ENCODE measurements at regions not wholly inside any gene's neighbourhood (a gene's known extent, or its start where the extent isn't known, plus 50 kb on each side); places are given as distances from the start of the nearest gene placed in this dataset.
"Not testable (repeated sequence)": the region's sequence is repeated elsewhere in the genome, so short reads cannot be mapped to it uniquely, and the experiment has no call there.

- DNase-seq (ENCODE audit: low read depth, low spot score) = no peak
- ChIA-PET CTCF (no interaction called here), POLR2A (no interaction called here)
Observed at GRCh38 chr1:143611159-143611558, 360.6 kb downstream of the FAM72C start.

GRCh38 chr1:143610196-143610595 is 361.6 kb downstream of the FAM72C start:
- ChIA-PET CTCF (no interaction called here), POLR2A (no interaction called here)
- no peak for DNase-seq (ENCODE audit: low read depth, low spot score)
- no peak for TF ChIP-seq CTCF (IDR thresholded peaks at IDR 0.05; ENCODE audit: low read depth, low read length)
- Histone ChIP-seq H3K27me3 (ENCODE audit: control insufficient read depth, insufficient read depth, low read length) (no peaks in the 10 kb centered on the region), H3K4me3 (ENCODE audit: low read depth, low read length) (no peak overlapping the region), H3K9me3 (ENCODE audit: control insufficient read depth, insufficient read depth, low read length) (peaks cover 5% of the 10 kb centered on the region; the same call in 1 of the 2 replicates), H3K27ac (ENCODE audit: low read depth, low read length) (no peak overlapping the region)

More at GRCh38 chr1:143611159-143611558, 360.6 kb downstream of the FAM72C start:
- no peak overlapping the region for H3K27ac ChIP-seq (ENCODE audit: low read depth, low read length)
- no peak overlapping the region for H3K4me3 ChIP-seq (ENCODE audit: low read depth, low read length)
- H3K9me3 ChIP-seq (ENCODE audit: control insufficient read depth, insufficient read depth, low read length) = peaks cover 5% of the 10 kb centered on the region; the same call in 1 of the 2 replicates
- no peaks in the 10 kb centered on the region for H3K27me3 ChIP-seq (ENCODE audit: control insufficient read depth, insufficient read depth, low read length)
- TF ChIP-seq CTCF (IDR thresholded peaks at IDR 0.05; ENCODE audit: low read depth, low read length) = 0 out of 2 replicates have a peak, but pooled peaks have one; percentile 6

GRCh38 chr1:143604887-143605286 is 366.9 kb downstream of the FAM72C start:
- no peak for DNase-seq (ENCODE audit: low read depth, low spot score)
- H3K27ac ChIP-seq (ENCODE audit: low read depth, low read length) = no peak overlapping the region
- H3K27me3 ChIP-seq (ENCODE audit: control insufficient read depth, insufficient read depth, low read length) = no peaks in the 10 kb centered on the region
- TF ChIP-seq CTCF (IDR thresholded peaks at IDR 0.05; ENCODE audit: low read depth, low read length) = no peak
- POLR2A ChIA-PET = no interaction called here
- H3K4me3 ChIP-seq (ENCODE audit: low read depth, low read length) = no peak overlapping the region
- peaks cover 5% of the 10 kb centered on the region; the same call in 1 of the 2 replicates for H3K9me3 ChIP-seq (ENCODE audit: control insufficient read depth, insufficient read depth, low read length)
- CTCF ChIA-PET = no interaction called here

GRCh38 chr1:143584508-143584907 is 387.3 kb downstream of the FAM72C start:
- TF ChIP-seq CTCF (IDR thresholded peaks at IDR 0.05; ENCODE audit: low read depth, low read length) = no peak
- ChIA-PET CTCF (no interaction called here), POLR2A (no interaction called here)
- Histone ChIP-seq H3K27me3 (ENCODE audit: control insufficient read depth, insufficient read depth, low read length) (no peaks in the 10 kb centered on the region), H3K9me3 (ENCODE audit: control insufficient read depth, insufficient read depth, low read length) (no peaks in the 10 kb centered on the region; the same call in 1 of the 2 replicates), H3K27ac (ENCODE audit: low read depth, low read length) (no peak overlapping the region), H3K4me3 (ENCODE audit: low read depth, low read length) (no peak overlapping the region)
- no peak for DNase-seq (ENCODE audit: low read depth, low spot score)

- Histone ChIP-seq H3K27me3 (ENCODE audit: control insufficient read depth, insufficient read depth, low read length) (no peaks in the 10 kb centered on the region), H3K27ac (ENCODE audit: low read depth, low read length) (no peak overlapping the region), H3K9me3 (ENCODE audit: control insufficient read depth, insufficient read depth, low read length) (peaks cover 8% of the 10 kb centered on the region), H3K4me3 (ENCODE audit: low read depth, low read length) (no peak overlapping the region)
- CTCF ChIA-PET = no interaction called here
- DNase-seq (ENCODE audit: low read depth, low spot score) = no peak
- POLR2A ChIA-PET = no interaction called here
- TF ChIP-seq CTCF (IDR thresholded peaks at IDR 0.05; ENCODE audit: low read depth, low read length) = no peak
Observed at GRCh38 chr1:143574891-143575520, 396.8 kb downstream of the FAM72C start.

GRCh38 chr1:143572661-143573060 is 399.1 kb downstream of the FAM72C start:
- POLR2A ChIA-PET; H3K27me3 ChIP-seq (ENCODE audit: control insufficient read depth, insufficient read depth, low read length): not testable (repeated sequence)

GRCh38 chr1:143563761-143564160 is 408.0 kb downstream of the FAM72C start:
- H3K27me3 ChIP-seq (ENCODE audit: control insufficient read depth, insufficient read depth, low read length); H3K9me3 ChIP-seq (ENCODE audit: control insufficient read depth, insufficient read depth, low read length); H3K4me3 ChIP-seq (ENCODE audit: low read depth, low read length); POLR2A ChIA-PET; H3K27ac ChIP-seq (ENCODE audit: low read depth, low read length); CTCF ChIA-PET; DNase-seq (ENCODE audit: low read depth, low spot score): not testable (repeated sequence)

More at GRCh38 chr1:143572661-143573060, 399.1 kb downstream of the FAM72C start:
- peaks cover 13% of the 10 kb centered on the region for H3K9me3 ChIP-seq (ENCODE audit: control insufficient read depth, insufficient read depth, low read length)
- H3K27ac ChIP-seq (ENCODE audit: low read depth, low read length); DNase-seq (ENCODE audit: low read depth, low spot score); H3K4me3 ChIP-seq (ENCODE audit: low read depth, low read length); CTCF ChIA-PET: not testable (repeated sequence)

All from AG04450 (cell line).